HAP-1 (cell line): ENCODE measurements at regions not wholly inside any gene's neighbourhood (a gene's known extent, or its start where the extent isn't known, plus 50 kb on each side); places are given as distances from the start of the nearest gene placed in this dataset.

Experiments used
- DNase-seq, 2 experiments: peaks; one replicate each; pipeline ENCODE4 v3.0.0-alpha.2; 2016 to 2020; ENCODE audit warnings: low spot score in 2 of 2
- H3K27me3 ChIP-seq: fragments of 250-450 bp; sonication (Bioruptor Pico); 2 replicates; pipeline ENCODE4 v1.5.1; 2020; ENCODE audit warnings: low read depth, mild to moderate bottlenecking, moderate library complexity
- H3K36me3 ChIP-seq: fragments of 250-450 bp; sonication (Bioruptor Pico); replicated peaks from 2 replicates; pipeline ENCODE4 v1.5.1; 2020; ENCODE audit warnings: mild to moderate bottlenecking
- H3K4me1 ChIP-seq: fragments of 250-450 bp; sonication (Bioruptor Pico); 2 replicates; pipeline ENCODE4 v1.5.1; 2020; ENCODE audit warnings: mild to moderate bottlenecking
- H3K4me3 ChIP-seq: fragments of 250-450 bp; sonication (Bioruptor Pico); 2 replicates; pipeline ENCODE4 v1.5.1; 2020; ENCODE audit warnings: mild to moderate bottlenecking, moderate library complexity
- H3K9me3 ChIP-seq: fragments of 250-450 bp; sonication (Bioruptor Pico); 2 replicates; pipeline ENCODE4 v1.5.1; 2020; ENCODE audit warnings: mild to moderate bottlenecking, moderate library complexity
- in situ Hi-C: fragments of 300-500 bp; cut with MboI; formaldehyde crosslinking; loops from 3 replicates; pipeline ENCODE4 v1.14.3; 2020; ENCODE audit warnings: low sequenced_read_pairs, inconsistent platforms, mixed read lengths

DNA sequence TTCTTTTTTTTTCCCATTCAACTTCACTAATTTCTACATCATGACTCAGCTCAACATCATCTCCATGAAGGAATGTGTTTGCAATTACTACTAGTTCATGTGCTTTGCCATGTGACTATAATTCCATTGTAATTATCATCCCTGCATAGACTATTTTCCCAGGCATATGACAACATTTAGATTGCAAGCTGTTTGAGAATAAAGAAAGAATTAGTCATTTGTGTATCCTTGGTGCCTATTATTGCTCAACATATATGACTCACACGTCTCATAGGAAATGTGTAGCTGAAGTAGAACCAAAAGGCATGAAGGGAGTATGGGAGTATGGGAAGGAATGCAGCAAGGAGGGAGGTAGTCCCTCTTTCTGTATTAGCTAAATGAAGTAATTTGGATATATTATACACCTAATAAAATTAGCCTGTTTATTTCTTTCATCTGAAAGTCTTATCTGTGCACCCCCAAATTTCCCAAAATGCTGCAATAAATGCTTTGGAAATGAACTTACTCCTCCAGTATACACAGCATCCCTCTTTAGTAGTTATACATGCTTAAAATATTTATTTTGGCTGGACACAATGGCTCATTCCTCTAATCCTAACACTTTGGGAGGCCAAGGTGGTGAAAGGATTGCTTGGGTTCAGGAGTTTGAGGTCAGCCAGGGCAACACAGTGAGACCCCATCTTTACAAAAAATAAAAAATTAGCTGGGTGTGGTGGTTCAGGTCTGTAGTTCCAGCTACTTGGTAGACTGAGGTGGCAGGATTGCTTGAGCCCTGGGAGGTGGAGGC, 316.9 kb upstream of the ADGRL4 start:
- Histone ChIP-seq H3K27me3 (no peaks in the 10 kb centered on the region), H3K4me1 (no peaks in the 10 kb centered on the region; the same call in 1 of the 2 replicates), H3K4me3 (no peak overlapping the region), H3K9me3 (no peaks in the 10 kb centered on the region), H3K36me3 (no peaks in the 10 kb centered on the region)
- no peak for DNase-seq
- in situ Hi-C loops, result no loop called here

DNA sequence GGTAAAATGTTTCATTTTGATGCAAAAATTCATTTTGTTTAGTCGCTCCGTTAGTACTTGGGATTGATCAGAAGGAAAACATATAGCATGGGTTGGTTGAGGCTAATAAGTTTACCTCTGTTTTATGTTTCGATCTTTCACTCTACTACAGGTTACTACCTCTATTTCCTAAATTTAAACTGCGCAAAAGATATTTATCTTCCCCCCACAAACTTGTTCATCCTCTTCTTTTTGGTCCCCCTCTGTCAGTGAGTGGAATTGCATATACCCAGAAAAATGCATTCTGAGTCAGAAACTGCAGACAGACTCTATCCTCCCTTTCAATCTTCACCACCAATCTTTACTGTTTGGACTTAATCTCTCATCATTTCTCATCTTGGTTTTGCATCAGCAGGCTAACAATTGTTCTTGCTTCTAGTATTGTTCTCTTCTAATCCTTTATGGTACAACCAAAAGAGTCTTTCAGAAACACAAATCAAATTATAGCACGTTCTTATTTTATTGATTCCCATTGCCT, 316.0 kb upstream of the ADGRL4 start:
- no peaks in the 10 kb centered on the region; the same call in 1 of the 2 replicates for H3K4me1 ChIP-seq
- no peaks in the 10 kb centered on the region for H3K9me3 ChIP-seq
- DNase-seq, result no peak
- no peaks in the 10 kb centered on the region for H3K27me3 ChIP-seq
- in situ Hi-C loops, result no loop called here
- H3K36me3 ChIP-seq, result no peaks in the 10 kb centered on the region
- H3K4me3 ChIP-seq, result no peak overlapping the region

DNA sequence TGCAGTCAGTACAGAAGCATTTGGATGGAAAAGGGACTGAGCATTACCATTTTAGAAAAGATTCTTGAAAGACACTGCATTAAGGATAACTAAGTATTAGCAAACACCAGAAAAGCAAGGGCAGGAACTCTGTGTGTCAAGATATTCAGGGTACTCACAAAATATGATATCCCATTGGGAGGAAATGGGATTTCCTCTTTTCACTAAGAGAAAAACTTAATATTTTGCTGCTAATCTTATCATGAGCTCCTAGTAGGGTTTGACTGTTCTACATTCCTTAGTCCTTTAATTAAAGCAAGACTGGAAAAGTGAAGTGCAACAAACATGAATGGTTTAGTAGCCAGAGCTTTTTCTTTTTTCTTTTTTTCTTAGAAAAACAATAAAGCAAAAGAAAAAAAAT, 305.9 kb upstream of the ADGRL4 start:
- Histone ChIP-seq H3K27me3 (peaks cover 2% of the 10 kb centered on the region; the same call in 1 of the 2 replicates), H3K4me1 (no peaks in the 10 kb centered on the region), H3K4me3 (no peak overlapping the region), H3K9me3 (no peaks in the 10 kb centered on the region), H3K36me3 (no peaks in the 10 kb centered on the region)
- no peak for DNase-seq
- in situ Hi-C loops, result no loop called here

DNA sequence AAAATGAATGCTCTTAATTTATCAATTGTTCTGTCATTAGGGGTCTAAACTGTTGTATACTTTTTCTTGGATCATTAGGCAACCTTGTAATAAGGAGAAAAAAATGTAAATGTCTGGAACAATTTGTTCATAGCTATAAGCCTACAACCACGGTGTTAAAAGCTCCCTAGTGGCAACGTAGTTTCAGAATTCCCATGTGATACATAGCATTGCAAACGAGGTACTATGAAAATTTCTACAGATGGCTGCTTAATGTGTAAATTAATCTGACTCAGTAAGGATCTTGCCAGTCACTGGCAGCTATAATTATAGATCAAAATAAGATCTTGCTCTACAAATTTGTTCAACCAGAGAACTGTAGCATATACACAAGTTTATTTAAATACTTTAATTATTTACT, 304.1 kb upstream of the ADGRL4 start:
- DNase-seq, result no peak
- Histone ChIP-seq H3K9me3 (no peaks in the 10 kb centered on the region), H3K4me3 (no peak overlapping the region), H3K4me1 (no peaks in the 10 kb centered on the region), H3K36me3 (no peaks in the 10 kb centered on the region), H3K27me3 (peaks cover 1% of the 10 kb centered on the region)
- in situ Hi-C loops, result no loop called here

DNA sequence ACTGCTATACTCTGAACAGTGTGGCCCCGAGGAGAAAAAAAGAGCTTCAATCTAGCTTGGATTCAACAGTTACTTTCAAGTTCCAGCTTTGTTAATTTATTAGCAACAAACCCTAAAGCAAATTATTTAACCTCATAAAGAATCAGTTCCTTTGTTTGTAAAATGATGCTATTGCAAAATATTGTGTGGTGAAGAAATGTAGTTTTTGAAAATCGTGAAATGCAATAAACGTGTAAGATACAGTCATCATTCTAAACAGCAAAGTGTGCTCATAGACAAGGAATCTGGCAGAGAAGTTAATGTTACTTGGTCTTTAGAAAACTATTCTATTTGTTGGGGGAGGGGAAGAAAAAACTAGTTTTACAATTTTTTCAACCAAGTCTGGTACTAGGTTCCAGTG, 297.6 kb upstream of the ADGRL4 start:
- DNase-seq, result no peak
- no peaks in the 10 kb centered on the region for H3K36me3 ChIP-seq
- in situ Hi-C loops, result no loop called here
- H3K4me3 ChIP-seq, result no peak overlapping the region
- H3K27me3 ChIP-seq, result no peaks in the 10 kb centered on the region; the same call in 1 of the 2 replicates
- H3K4me1 ChIP-seq, result no peaks in the 10 kb centered on the region
- H3K9me3 ChIP-seq, result no peaks in the 10 kb centered on the region

DNA sequence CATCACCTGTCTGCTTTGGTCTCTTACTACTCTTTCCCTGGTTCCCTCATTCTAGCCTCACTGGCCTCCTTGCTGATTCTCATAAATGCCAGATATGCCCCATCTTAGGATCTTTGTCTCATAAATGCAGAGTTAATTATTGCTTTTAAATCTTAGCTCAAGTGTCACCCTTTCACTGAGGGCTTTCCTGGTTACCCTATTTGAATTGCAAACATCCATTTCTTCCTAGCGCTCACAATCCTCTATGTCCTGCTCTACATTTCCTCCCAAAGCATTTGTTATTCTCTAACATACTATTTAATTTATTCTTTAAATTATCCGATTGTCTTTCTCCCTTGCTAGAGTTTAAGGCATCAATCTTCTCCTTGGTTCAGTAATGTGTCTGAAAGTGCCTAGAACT, 296.5 kb upstream of the ADGRL4 start:
- H3K4me1 ChIP-seq, result no peaks in the 10 kb centered on the region

DNA sequence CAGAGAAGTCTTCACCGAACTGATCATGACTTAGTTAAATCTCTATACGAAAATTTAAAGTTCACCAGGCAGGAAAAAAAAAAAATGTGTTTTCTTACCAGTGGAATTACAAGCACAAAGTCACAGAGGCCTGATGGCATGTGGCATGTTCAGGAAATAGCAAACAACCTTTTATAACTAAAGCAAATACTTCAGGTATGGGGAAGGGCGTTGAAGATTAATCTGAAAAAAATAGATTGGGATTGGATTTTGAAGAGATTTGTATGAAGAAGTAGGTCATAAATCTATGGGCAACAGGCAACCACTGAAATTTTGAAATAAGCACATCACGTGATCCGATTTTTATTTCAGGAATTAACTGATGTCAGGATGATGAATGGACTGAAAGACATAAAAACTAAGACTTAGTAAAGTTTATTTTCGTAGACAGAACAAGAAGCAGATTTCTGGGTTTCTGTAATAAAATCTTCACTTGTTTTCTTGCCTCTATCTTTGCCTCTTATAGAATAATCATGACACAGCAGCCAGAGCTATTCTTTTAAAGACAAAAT, 295.9 kb upstream of the ADGRL4 start:
- in situ Hi-C loops, result no loop called here
- H3K36me3 ChIP-seq, result no peaks in the 10 kb centered on the region
- no peaks in the 10 kb centered on the region for H3K4me1 ChIP-seq
- H3K27me3 ChIP-seq, result no peaks in the 10 kb centered on the region; the same call in 1 of the 2 replicates
- H3K9me3 ChIP-seq, result no peaks in the 10 kb centered on the region
- H3K4me3 ChIP-seq, result no peak overlapping the region
- no peak for DNase-seq

More for the DNA sequence above, 296.5 kb upstream of the ADGRL4 start:
- Histone ChIP-seq H3K27me3 (no peaks in the 10 kb centered on the region; the same call in 1 of the 2 replicates), H3K36me3 (no peaks in the 10 kb centered on the region), H3K4me3 (no peak overlapping the region), H3K9me3 (no peaks in the 10 kb centered on the region)
- no peak for DNase-seq
- in situ Hi-C loops, result no loop called here

DNA sequence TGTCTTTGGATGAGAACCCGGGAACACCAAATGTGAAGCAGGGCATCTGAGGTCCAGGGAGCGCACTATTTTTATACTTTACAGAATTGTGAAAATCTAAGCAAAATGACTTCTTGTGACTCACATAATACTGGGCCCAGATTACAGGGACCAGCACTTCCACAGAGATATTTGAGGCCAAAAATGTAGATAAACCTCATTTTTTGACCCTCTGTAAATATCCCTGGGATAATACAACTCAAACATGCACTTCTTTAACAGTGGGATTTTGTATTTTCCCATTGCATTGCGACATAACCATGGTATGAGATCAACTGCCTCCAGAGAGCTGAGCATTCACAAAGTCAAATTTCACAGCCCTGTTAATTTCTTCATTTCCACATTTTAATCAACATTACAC, 289.4 kb upstream of the ADGRL4 start:
- no peak overlapping the region for H3K4me3 ChIP-seq
- in situ Hi-C loops, result no loop called here
- no peaks in the 10 kb centered on the region for H3K4me1 ChIP-seq
- H3K9me3 ChIP-seq, result no peaks in the 10 kb centered on the region
- DNase-seq, result no peak
- no peaks in the 10 kb centered on the region for H3K36me3 ChIP-seq
- H3K27me3 ChIP-seq, result no peaks in the 10 kb centered on the region

DNA sequence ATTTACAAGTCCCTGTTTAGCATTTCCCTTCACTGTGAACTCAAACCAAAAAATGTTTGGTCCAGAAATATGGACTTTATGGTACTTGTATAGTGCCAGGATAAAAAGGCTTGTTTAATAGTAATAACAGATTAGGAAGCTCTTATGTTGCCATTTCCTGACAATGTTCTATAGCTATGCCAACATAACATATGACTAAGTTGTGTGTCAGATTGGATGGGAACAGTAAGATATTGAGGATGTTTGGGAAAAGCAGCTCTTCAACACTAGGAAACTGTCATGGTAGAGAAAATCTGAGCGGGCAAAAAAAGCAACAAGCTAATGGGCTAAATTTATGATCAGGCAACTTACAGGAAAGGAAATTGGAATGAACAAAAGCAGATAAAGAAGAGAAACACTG, 287.1 kb upstream of the ADGRL4 start:
- no peak for DNase-seq
- no peaks in the 10 kb centered on the region for H3K9me3 ChIP-seq
- 0 out of 2 replicates have a peak, but pooled peaks cover 7% of the 10 kb centered on the region for H3K27me3 ChIP-seq
- in situ Hi-C loops, result no loop called here
- H3K36me3 ChIP-seq, result no peaks in the 10 kb centered on the region
- no peak overlapping the region for H3K4me3 ChIP-seq
- no peaks in the 10 kb centered on the region for H3K4me1 ChIP-seq

DNA sequence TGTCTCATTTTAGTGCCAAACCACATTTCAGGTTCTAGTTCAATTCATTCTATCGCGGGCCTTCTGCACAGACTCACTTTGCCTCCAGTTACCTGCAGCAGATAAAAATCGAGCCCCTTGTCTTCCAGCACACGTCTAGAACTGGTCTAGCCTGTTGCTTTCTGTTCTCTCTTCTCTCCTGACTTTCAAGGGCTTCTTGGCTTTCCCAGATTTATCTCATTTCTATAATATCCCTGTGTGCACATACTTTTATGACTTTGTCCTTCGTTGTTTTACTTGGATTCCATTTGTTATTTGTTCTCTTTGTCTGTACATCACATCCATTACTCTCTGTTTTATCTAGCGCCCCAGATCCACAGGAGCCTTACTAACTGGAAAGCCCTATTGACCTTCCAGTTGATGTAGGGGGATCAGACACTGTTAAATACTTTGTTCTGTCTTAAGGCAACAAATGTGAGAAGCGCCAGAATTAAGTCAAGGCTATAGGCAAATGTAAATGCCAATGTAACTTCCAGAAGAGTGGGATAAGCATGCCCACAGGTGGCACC, 284.5 kb upstream of the ADGRL4 start:
- in situ Hi-C loops, result no loop called here
- Histone ChIP-seq H3K4me1 (no peaks in the 10 kb centered on the region), H3K9me3 (no peaks in the 10 kb centered on the region), H3K36me3 (no peaks in the 10 kb centered on the region), H3K4me3 (no peak overlapping the region), H3K27me3 (peaks cover 7% of the 10 kb centered on the region; the same call in 1 of the 2 replicates)
- no peak for DNase-seq

DNA sequence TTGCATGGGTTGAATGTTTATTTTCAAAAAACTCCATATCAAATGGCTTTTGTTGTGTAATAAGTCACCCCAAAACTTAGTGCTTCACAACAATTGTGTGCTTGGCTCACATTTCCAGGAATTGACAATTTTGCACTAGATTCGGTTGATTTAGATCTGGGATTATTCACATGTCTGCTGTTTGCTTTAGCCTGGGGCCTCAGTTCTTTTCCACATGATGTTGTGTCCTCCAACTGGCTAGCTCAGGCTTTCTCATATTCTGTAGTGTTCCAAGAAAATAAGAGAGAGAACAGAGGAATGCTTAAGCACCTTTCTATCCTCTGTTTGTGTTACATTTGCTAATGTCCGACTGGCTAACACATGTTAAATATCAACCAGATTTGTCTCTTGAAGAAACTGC, 281.5 kb upstream of the ADGRL4 start:
- Histone ChIP-seq H3K36me3 (no peaks in the 10 kb centered on the region), H3K4me3 (no peak overlapping the region), H3K9me3 (no peaks in the 10 kb centered on the region), H3K27me3 (peaks cover 7% of the 10 kb centered on the region; the same call in 1 of the 2 replicates), H3K4me1 (no peaks in the 10 kb centered on the region)
- in situ Hi-C loops, result no loop called here
- no peak for DNase-seq

DNA sequence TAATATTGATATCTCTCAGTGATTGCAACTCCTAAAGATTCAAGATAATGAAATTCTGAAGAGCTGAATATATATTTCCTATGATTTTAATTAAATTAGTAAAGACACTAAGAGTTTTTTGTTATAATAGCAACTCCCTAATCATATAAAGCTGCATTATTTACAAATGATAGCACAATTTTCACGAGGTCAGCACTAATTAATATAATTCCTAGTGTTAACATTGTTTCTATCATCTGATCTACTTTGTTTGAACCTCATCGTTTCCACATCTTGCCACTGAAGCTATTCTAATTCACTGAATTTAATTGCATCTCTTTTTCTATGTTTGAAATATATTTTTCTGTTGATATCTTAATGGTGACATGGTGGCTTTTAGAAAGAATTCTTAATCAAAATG, 279.1 kb upstream of the ADGRL4 start:
- H3K27me3 ChIP-seq, result peaks cover 7% of the 10 kb centered on the region; the same call in 1 of the 2 replicates
- no peak overlapping the region for H3K4me3 ChIP-seq
- H3K9me3 ChIP-seq, result no peaks in the 10 kb centered on the region
- no peaks in the 10 kb centered on the region for H3K36me3 ChIP-seq
- no peak for DNase-seq
- H3K4me1 ChIP-seq, result no peaks in the 10 kb centered on the region
- in situ Hi-C loops, result no loop called here

DNA sequence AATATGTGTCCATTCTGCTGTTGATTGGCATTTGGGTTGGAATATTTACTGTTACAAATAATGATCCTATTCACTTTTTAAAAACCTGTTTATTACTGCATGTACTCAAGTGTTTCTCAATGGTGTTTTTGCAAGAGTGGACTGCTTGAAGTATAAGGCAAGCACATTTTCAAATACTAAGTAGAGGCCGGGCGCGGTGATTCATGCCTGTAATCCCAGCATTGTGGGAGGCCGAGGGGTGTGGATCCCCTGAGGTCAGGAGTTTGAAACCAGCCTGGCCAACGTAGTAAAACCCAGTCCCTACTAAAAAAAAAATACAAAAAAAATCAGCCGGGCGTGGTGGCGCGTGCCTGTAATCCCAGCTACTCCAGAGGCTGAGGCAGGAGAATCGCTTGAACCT, 276.9 kb upstream of the ADGRL4 start:
- Histone ChIP-seq H3K36me3 (no peaks in the 10 kb centered on the region), H3K9me3 (no peaks in the 10 kb centered on the region), H3K27me3 (no peaks in the 10 kb centered on the region; the same call in 1 of the 2 replicates), H3K4me3 (no peak overlapping the region), H3K4me1 (no peaks in the 10 kb centered on the region)
- no peak for DNase-seq
- in situ Hi-C loops, result no loop called here

DNA sequence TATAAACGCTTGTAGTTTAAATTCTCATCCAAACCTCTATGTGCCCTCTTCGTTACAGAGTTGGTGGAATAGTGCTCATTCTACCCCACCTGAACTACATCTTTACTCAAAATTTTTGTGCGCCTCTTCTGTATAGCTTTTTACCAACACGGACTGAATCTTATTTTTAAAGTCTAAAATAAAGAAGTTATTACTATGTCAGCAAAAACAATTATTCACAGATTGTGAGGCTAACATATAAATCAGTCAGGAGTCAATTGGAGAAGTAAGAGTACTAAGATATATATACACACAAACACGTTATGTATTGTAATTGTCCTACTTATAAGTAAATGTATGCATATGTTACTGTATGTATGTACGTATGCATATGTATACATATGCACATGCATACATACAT, 274.9 kb upstream of the ADGRL4 start:
- Histone ChIP-seq H3K9me3 (no peaks in the 10 kb centered on the region), H3K27me3 (no peaks in the 10 kb centered on the region; the same call in 1 of the 2 replicates), H3K4me3 (no peak overlapping the region), H3K4me1 (no peaks in the 10 kb centered on the region), H3K36me3 (no peaks in the 10 kb centered on the region)
- in situ Hi-C loops, result no loop called here
- DNase-seq, result no peak
